ENCODE measurements at regions not wholly inside any gene's neighbourhood (a gene's known extent, or its start where the extent isn't known, plus 50 kb on each side); places are given as distances from the start of the nearest gene placed in this dataset.

GRCh38 chr14:30500222-30500621, 58.7 kb upstream of the G2E3 start:
- Histone ChIP-seq H3K18ac (ENCODE audit: insufficient read length, low read depth, low read length) (no peak overlapping the region), H3K9ac (ENCODE audit: extremely low read depth, insufficient read length, low read length) (no peak overlapping the region)

More at GRCh38 chr14:30500222-30500621, 58.7 kb upstream of the G2E3 start:
- Histone ChIP-seq H3T11ph (ENCODE audit: low read length) (no peak overlapping the region), H3K79me2 (ENCODE audit: insufficient read depth, low read length) (no peaks in the 10 kb centered on the region), H4K8ac (replicated peaks; ENCODE audit: insufficient read length, low read depth, low read length) (no peak overlapping the region), H2BK20ac (ENCODE audit: low read depth, low read length, poor library complexity, severe bottlenecking) (no peak overlapping the region), H3K27me3 (ENCODE audit: insufficient read depth, low read length) (no peaks in the 10 kb centered on the region), H2AFZ (ENCODE audit: low read length) (no peak overlapping the region), H3K27ac (ENCODE audit: insufficient read length, low read depth, low read length) (no peak overlapping the region), H3K9me3 (ENCODE audit: control insufficient read depth, low read depth, low read length) (no peaks in the 10 kb centered on the region), H3K14ac (ENCODE audit: insufficient read depth, low read length) (no peak overlapping the region), H3K4ac (ENCODE audit: low read depth, low read length) (no peak overlapping the region), H4K5ac (ENCODE audit: insufficient read length, low read depth, low read length) (no peak overlapping the region), H3K23me2 (ENCODE audit: insufficient read length, low read depth, low read length, poor library complexity, severe bottlenecking) (no peaks in the 10 kb centered on the region), H2AK5ac (ENCODE audit: insufficient read length, low read length) (no peak overlapping the region), H3K4me1 (ENCODE audit: insufficient read depth, low read length) (no peaks in the 10 kb centered on the region), H2BK120ac (ENCODE audit: low read depth, low read length, poor library complexity, severe bottlenecking) (no peak overlapping the region), H3K4me2 (ENCODE audit: insufficient read depth, insufficient read length, low read length) (no peak overlapping the region), H4K91ac (ENCODE audit: insufficient read length, low read depth, low read length) (no peak overlapping the region), H2BK15ac (ENCODE audit: low read depth, low read length) (no peak overlapping the region), H3K79me1 (ENCODE audit: insufficient read depth, low read depth, low read length, poor library complexity, severe bottlenecking) (no peaks in the 10 kb centered on the region), H3K23ac (ENCODE audit: insufficient read length, low read depth, low read length) (no peak overlapping the region), H3K56ac (ENCODE audit: insufficient read length, low read depth, low read length) (no peak overlapping the region), H2BK5ac (ENCODE audit: insufficient read length, low read length) (no peak overlapping the region), H2BK12ac (ENCODE audit: insufficient read length, low read depth, low read length) (no peak overlapping the region), H4K20me1 (ENCODE audit: control insufficient read depth, insufficient read depth, insufficient read length) (no peaks in the 10 kb centered on the region)
- Mint-ChIP-seq H3K36me3 (ENCODE audit: insufficient read depth in 1 of 3, low read depth in 3 of 3) (no peaks in the 10 kb centered on the region), H3K4me3 (no peak overlapping the region), H3K27ac (no peak overlapping the region), H3K4me1 (no peaks in the 10 kb centered on the region), H3K27me3 (ENCODE audit: low read depth) (no peaks in the 10 kb centered on the region), H3K9me3 (no peaks in the 10 kb centered on the region)
- 100% methylated on average over 1 of the region's 2 CpGs for WGBS (ENCODE audit: extremely low coverage, insufficient read length, low lambda C conversion rate)
- TF ChIP-seq CTCF (conservative IDR thresholded peaks at IDR 0.05), result no peak
- DNase-seq, result no peak

Measured in H9 (cell line).